ENCODE measurements at regions not wholly inside any gene's neighbourhood (a gene's known extent, or its start where the extent isn't known, plus 50 kb on each side); places are given as distances from the start of the nearest gene placed in this dataset.

DNA sequence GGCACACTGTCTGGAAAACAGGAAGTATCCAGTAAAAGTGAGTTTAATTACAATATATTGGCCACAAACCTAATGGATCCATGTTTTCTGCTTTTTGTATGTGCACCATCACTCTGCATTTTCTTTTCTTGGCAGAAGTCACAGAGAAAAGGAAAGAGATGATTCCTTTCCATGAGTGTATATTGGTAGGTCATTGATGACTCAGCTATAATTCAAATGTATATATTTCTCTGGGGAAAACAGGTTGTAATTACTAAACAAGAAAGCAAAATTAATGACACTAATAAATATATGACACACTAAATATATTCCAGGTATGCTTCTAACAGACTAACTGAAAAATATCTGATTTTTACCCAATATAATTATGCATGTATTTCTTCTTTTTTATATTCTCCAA lies 105.9 kb upstream of the PCDH15 start:
- no peak for TF ChIP-seq POLR2A (IDR thresholded peaks at IDR 0.05)
- TF ChIP-seq, protein P1, sequence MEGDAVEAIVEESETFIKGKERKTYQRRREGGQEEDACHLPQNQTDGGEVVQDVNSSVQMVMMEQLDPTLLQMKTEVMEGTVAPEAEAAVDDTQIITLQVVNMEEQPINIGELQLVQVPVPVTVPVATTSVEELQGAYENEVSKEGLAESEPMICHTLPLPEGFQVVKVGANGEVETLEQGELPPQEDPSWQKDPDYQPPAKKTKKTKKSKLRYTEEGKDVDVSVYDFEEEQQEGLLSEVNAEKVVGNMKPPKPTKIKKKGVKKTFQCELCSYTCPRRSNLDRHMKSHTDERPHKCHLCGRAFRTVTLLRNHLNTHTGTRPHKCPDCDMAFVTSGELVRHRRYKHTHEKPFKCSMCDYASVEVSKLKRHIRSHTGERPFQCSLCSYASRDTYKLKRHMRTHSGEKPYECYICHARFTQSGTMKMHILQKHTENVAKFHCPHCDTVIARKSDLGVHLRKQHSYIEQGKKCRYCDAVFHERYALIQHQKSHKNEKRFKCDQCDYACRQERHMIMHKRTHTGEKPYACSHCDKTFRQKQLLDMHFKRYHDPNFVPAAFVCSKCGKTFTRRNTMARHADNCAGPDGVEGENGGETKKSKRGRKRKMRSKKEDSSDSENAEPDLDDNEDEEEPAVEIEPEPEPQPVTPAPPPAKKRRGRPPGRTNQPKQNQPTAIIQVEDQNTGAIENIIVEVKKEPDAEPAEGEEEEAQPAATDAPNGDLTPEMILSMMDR (IDR thresholded peaks at IDR 0.05) = no peak

All from esophagus squamous epithelium (tissue), 4 donors.